HepG2 (cell line): ENCODE measurements at regions not wholly inside any gene's neighbourhood (a gene's known extent, or its start where the extent isn't known, plus 50 kb on each side); places are given as distances from the start of the nearest gene placed in this dataset.

Source experiments
- ARNTL ChIP-seq: sonication (generic); formaldehyde crosslinking; IDR thresholded peaks from 2 replicates; pipeline ENCODE4 v1.4.0; 2020; ENCODE audit warnings: mild to moderate bottlenecking, missing genetic modification reagents
- ASH2L ChIP-seq: fragments of 300-600, 200-600 bp; sonication (generic); IDR thresholded peaks from 2 replicates; pipeline ENCODE4 v1.7.0; 2017; ENCODE audit warnings: low read depth, mild to moderate bottlenecking, moderate library complexity, mixed read lengths, low read length; ENCODE audit not compliant: insufficient read length
- CBFB ChIP-seq: sonication (generic); formaldehyde crosslinking; IDR thresholded peaks from 2 replicates; pipeline ENCODE4 v1.4.0; 2020; ENCODE audit warnings: missing genetic modification reagents
- CEBPZ ChIP-seq: IDR thresholded peaks from 2 replicates; pipeline ENCODE4 v1.6.1; 2012; ENCODE audit warnings: low read length, improper control_type of control experiment
- EEA1 ChIP-seq: sonication (generic); formaldehyde crosslinking; IDR thresholded peaks from 2 replicates; pipeline ENCODE4 v1.5.1; 2020; ENCODE audit warnings: mild to moderate bottlenecking, missing genetic modification reagents, borderline replicate concordance
- HCFC1 ChIP-seq: fragments of 150-350 bp; IDR thresholded peaks from 2 replicates; pipeline ENCODE4 v1.6.1; 2014; ENCODE audit warnings: low read depth, low read length
- HNF4A ChIP-seq: sonication (generic); formaldehyde crosslinking; IDR thresholded peaks from 2 replicates; pipeline ENCODE4 v1.4.0; 2020; ENCODE audit warnings: missing genetic modification reagents
- MXD1 ChIP-seq: sonication (generic); formaldehyde crosslinking; IDR thresholded peaks from 2 replicates; pipeline ENCODE4 v1.4.0; 2020; ENCODE audit warnings: mild to moderate bottlenecking, missing genetic modification reagents
- NFKB2 ChIP-seq: sonication (generic); formaldehyde crosslinking; IDR thresholded peaks from 2 replicates; pipeline ENCODE4 v1.4.0; 2020; ENCODE audit warnings: missing genetic modification reagents, borderline replicate concordance
- SCMH1 ChIP-seq: sonication (generic); formaldehyde crosslinking; IDR thresholded peaks from 2 replicates; pipeline ENCODE4 v1.9.0; 2021; ENCODE audit warnings: missing genetic modification reagents, mild to moderate bottlenecking, borderline replicate concordance
- TFDP1 ChIP-seq: IDR thresholded peaks from 2 replicates; pipeline ENCODE4 v1.6.1; 2016; ENCODE audit warnings: missing compliant biosample characterization, missing genetic modification reagents, borderline replicate concordance
- ZNF136 ChIP-seq: sonication (generic); formaldehyde crosslinking; IDR thresholded peaks from 2 replicates; pipeline ENCODE4 v1.8.1; 2022; ENCODE audit warnings: low read depth, mild to moderate bottlenecking, moderate library complexity, missing genetic modification reagents
- ZNF501 ChIP-seq: sonication (generic); formaldehyde crosslinking; IDR thresholded peaks from 2 replicates; pipeline ENCODE4 v1.5.1; 2020; ENCODE audit warnings: mild to moderate bottlenecking, moderate library complexity, missing genetic modification reagents
- ZNF746 ChIP-seq: sonication (generic); formaldehyde crosslinking; IDR thresholded peaks from 2 replicates; pipeline ENCODE4 v1.8.0; 2022; ENCODE audit warnings: mild to moderate bottlenecking, missing genetic modification reagents
- ZNF879 ChIP-seq: sonication (generic); formaldehyde crosslinking; IDR thresholded peaks from 2 replicates; pipeline ENCODE4 v1.8.1; 2023; ENCODE audit warnings: missing genetic modification reagents
- TF ChIP-seq, protein P1 (sequence below): sonication (generic); formaldehyde crosslinking; IDR thresholded peaks from 2 replicates; pipeline ENCODE4 v1.8.1; 2022; ENCODE audit warnings: low read depth, mild to moderate bottlenecking, missing genetic modification reagents
- TF ChIP-seq, protein P2 (sequence below): sonication (generic); formaldehyde crosslinking; IDR thresholded peaks from 2 replicates; pipeline ENCODE4 v1.8.1; 2023; ENCODE audit warnings: mild to moderate bottlenecking, missing genetic modification reagents
- TF ChIP-seq, protein P3 (sequence below): sonication (generic); formaldehyde crosslinking; IDR thresholded peaks from 2 replicates; pipeline ENCODE4 v1.9.0; 2021; ENCODE audit warnings: missing genetic modification reagents, mild to moderate bottlenecking, borderline replicate concordance

DNA sequence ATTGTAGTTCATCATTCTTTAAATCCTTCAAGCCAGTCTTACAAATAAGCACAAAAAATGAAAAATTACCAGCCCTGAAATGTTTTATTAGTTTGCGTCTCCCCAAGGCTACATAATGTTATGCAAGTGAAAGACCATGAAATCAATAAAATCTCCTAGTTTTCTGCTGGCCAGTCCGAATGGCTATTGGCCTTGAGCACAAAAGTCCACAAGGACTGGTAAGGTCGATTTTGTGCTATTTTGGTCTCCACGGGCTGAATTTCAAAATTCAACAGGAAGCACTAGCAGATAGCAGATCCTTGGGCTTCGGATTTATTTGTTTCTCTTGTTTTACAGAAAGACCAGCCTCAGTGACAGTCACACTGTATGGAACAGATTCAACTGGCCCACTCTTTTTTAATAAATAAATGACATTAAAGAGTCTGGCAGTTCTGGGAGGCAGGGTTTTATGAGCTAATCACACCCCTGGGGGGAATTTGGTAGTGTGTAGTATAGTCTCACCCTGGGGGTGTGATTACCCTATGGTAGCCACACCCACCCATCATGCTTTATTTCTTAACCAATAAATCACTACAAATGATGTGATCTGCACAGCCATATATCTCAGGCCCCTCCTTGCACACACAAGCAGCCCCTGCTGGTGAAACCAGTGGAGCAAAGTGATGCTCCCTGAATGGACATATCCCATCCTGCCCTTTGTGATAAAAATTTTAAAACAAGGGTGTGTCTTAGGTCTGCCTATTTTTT is 51.1 kb upstream of the TMEM33 start (continued):
- TF ChIP-seq, protein P1, sequence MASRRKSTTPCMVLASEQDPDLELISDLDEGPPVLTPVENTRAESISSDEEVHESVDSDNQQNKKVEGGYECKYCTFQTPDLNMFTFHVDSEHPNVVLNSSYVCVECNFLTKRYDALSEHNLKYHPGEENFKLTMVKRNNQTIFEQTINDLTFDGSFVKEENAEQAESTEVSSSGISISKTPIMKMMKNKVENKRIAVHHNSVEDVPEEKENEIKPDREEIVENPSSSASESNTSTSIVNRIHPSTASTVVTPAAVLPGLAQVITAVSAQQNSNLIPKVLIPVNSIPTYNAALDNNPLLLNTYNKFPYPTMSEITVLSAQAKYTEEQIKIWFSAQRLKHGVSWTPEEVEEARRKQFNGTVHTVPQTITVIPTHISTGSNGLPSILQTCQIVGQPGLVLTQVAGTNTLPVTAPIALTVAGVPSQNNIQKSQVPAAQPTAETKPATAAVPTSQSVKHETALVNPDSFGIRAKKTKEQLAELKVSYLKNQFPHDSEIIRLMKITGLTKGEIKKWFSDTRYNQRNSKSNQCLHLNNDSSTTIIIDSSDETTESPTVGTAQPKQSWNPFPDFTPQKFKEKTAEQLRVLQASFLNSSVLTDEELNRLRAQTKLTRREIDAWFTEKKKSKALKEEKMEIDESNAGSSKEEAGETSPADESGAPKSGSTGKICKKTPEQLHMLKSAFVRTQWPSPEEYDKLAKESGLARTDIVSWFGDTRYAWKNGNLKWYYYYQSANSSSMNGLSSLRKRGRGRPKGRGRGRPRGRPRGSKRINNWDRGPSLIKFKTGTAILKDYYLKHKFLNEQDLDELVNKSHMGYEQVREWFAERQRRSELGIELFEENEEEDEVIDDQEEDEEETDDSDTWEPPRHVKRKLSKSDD (CRISPR knock-in tag) = no peak
- TF ChIP-seq EEA1 (CRISPR knock-in tag) (no peak), ZNF746 (CRISPR knock-in tag) (no peak), ZNF136 (CRISPR knock-in tag) (no peak), CEBPZ (no peak), NFKB2 (CRISPR knock-in tag) (no peak), ZNF501 (CRISPR knock-in tag) (no peak), HCFC1 (no peak), TFDP1 (CRISPR knock-in tag) (no peak), ARNTL (CRISPR knock-in tag) (no peak), MXD1 (no peak), ZNF879 (no peak), HNF4A (CRISPR knock-in tag) (peak; percentile 89), ASH2L (no peak), CBFB (CRISPR knock-in tag) (no peak), SCMH1 (CRISPR knock-in tag) (no peak)
- TF ChIP-seq, protein P2, sequence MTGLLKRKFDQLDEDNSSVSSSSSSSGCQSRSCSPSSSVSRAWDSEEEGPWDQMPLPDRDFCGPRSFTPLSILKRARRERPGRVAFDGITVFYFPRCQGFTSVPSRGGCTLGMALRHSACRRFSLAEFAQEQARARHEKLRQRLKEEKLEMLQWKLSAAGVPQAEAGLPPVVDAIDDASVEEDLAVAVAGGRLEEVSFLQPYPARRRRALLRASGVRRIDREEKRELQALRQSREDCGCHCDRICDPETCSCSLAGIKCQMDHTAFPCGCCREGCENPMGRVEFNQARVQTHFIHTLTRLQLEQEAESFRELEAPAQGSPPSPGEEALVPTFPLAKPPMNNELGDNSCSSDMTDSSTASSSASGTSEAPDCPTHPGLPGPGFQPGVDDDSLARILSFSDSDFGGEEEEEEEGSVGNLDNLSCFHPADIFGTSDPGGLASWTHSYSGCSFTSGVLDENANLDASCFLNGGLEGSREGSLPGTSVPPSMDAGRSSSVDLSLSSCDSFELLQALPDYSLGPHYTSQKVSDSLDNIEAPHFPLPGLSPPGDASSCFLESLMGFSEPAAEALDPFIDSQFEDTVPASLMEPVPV (CRISPR knock-in tag) = no peak
- TF ChIP-seq, protein P3, sequence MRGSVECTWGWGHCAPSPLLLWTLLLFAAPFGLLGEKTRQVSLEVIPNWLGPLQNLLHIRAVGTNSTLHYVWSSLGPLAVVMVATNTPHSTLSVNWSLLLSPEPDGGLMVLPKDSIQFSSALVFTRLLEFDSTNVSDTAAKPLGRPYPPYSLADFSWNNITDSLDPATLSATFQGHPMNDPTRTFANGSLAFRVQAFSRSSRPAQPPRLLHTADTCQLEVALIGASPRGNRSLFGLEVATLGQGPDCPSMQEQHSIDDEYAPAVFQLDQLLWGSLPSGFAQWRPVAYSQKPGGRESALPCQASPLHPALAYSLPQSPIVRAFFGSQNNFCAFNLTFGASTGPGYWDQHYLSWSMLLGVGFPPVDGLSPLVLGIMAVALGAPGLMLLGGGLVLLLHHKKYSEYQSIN = no peak
